ENCODE measurements at regions not wholly inside any gene's neighbourhood (a gene's known extent, or its start where the extent isn't known, plus 50 kb on each side); places are given as distances from the start of the nearest gene placed in this dataset.

DNA sequence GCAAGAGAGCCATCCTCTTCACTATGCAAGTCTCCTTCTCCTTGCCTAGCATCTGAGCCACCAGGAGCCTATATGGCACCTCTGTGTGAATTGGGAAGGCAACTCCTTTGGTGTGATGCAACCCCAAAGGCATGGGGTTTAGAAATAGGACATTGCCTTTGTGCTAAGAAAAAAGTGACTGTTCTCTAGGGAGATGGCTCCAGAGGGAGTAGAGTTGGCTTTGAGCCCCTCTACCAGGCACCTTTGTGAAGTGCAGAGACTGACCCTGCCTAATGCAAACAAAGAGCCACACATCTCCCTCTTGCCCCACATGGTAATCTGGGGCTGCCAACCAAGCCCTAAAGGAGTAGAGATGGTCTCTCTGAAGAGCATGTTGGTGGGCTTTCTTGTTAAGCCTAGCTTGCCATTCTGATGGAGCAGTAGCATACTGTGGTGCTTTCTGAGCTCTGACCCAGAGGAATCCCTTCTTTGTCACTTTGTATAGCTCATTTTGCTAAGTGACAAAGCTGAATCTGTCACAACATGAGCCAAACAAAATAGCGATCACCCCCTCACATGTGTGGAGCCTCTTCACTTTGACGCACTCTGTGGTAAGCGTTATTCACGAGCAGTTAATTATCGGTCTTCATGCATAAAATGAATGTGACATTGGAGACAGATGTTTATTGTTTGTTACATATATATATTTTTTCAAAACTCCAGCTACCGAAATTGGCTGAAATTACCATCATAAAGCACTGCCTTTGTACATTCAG lies 74.4 kb downstream of the RWDD3 start:
- Histone ChIP-seq H3K27ac (replicated peaks) (no peak overlapping the region), H3K27me3 (ENCODE audit: insufficient read depth, poor library complexity, severe bottlenecking) (peaks cover 7% of the 10 kb centered on the region), H3K4me3 (replicated peaks; ENCODE audit: insufficient read depth, low read length) (no peak overlapping the region)
- no peak for DNase-seq (ENCODE audit: low read depth in 1 of 2, low spot score in 1 of 2)
- TF ChIP-seq POLR2AphosphoS5 (IDR thresholded peaks at IDR 0.05; ENCODE audit: low read depth) (no peak), GABPA (IDR thresholded peaks at IDR 0.05; ENCODE audit: low read depth) (no peak), SPI1 (IDR thresholded peaks at IDR 0.05; ENCODE audit: borderline replicate concordance, low read depth) (no peak), CTCF (IDR thresholded peaks at IDR 0.05; ENCODE audit: insufficient read depth, low read length) (no peak)
- TF ChIP-seq, protein P1, sequence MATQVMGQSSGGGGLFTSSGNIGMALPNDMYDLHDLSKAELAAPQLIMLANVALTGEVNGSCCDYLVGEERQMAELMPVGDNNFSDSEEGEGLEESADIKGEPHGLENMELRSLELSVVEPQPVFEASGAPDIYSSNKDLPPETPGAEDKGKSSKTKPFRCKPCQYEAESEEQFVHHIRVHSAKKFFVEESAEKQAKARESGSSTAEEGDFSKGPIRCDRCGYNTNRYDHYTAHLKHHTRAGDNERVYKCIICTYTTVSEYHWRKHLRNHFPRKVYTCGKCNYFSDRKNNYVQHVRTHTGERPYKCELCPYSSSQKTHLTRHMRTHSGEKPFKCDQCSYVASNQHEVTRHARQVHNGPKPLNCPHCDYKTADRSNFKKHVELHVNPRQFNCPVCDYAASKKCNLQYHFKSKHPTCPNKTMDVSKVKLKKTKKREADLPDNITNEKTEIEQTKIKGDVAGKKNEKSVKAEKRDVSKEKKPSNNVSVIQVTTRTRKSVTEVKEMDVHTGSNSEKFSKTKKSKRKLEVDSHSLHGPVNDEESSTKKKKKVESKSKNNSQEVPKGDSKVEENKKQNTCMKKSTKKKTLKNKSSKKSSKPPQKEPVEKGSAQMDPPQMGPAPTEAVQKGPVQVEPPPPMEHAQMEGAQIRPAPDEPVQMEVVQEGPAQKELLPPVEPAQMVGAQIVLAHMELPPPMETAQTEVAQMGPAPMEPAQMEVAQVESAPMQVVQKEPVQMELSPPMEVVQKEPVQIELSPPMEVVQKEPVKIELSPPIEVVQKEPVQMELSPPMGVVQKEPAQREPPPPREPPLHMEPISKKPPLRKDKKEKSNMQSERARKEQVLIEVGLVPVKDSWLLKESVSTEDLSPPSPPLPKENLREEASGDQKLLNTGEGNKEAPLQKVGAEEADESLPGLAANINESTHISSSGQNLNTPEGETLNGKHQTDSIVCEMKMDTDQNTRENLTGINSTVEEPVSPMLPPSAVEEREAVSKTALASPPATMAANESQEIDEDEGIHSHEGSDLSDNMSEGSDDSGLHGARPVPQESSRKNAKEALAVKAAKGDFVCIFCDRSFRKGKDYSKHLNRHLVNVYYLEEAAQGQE (IDR thresholded peaks at IDR 0.05; ENCODE audit: insufficient replicate concordance, low read depth): no peak

GRCh38 chr1:95309031-95309471 lies 75.0 kb downstream of the RWDD3 start:
- TF ChIP-seq POLR2AphosphoS5 (IDR thresholded peaks at IDR 0.05; ENCODE audit: low read depth): no peak
- no peak for TF ChIP-seq GABPA (IDR thresholded peaks at IDR 0.05; ENCODE audit: low read depth)
- TF ChIP-seq SPI1 (IDR thresholded peaks at IDR 0.05; ENCODE audit: borderline replicate concordance, low read depth): no peak
- TF ChIP-seq, protein P1 (IDR thresholded peaks at IDR 0.05; ENCODE audit: insufficient replicate concordance, low read depth): no peak
- no peak for TF ChIP-seq CTCF (IDR thresholded peaks at IDR 0.05; ENCODE audit: insufficient read depth, low read length)
- no peak for DNase-seq (ENCODE audit: low read depth in 1 of 2, low spot score in 1 of 2)
- H3K27me3 ChIP-seq (ENCODE audit: insufficient read depth, poor library complexity, severe bottlenecking): peaks cover 7% of the 10 kb centered on the region
- H3K4me3 ChIP-seq (replicated peaks; ENCODE audit: insufficient read depth, low read length): no peak overlapping the region
- H3K27ac ChIP-seq (replicated peaks): no peak overlapping the region

- no peak overlapping the region for H3K27ac ChIP-seq (replicated peaks)
- DNase-seq (ENCODE audit: low read depth in 1 of 2, low spot score in 1 of 2): no peak
- peaks cover 6% of the 10 kb centered on the region for H3K27me3 ChIP-seq (ENCODE audit: insufficient read depth, poor library complexity, severe bottlenecking)
- no peak overlapping the region for H3K4me3 ChIP-seq (replicated peaks; ENCODE audit: insufficient read depth, low read length)
- TF ChIP-seq SPI1 (IDR thresholded peaks at IDR 0.05; ENCODE audit: borderline replicate concordance, low read depth) (no peak), POLR2AphosphoS5 (IDR thresholded peaks at IDR 0.05; ENCODE audit: low read depth) (no peak), GABPA (IDR thresholded peaks at IDR 0.05; ENCODE audit: low read depth) (no peak), CTCF (IDR thresholded peaks at IDR 0.05; ENCODE audit: insufficient read depth, low read length) (no peak)
- TF ChIP-seq, protein P1 (IDR thresholded peaks at IDR 0.05; ENCODE audit: insufficient replicate concordance, low read depth): no peak
Measured at GRCh38 chr1:95311014-95311413, 77.0 kb downstream of the RWDD3 start.
